Transverse colon (tissue), 4 donors: ENCODE measurements at regions not wholly inside any gene's neighbourhood (a gene's known extent, or its start where the extent isn't known, plus 50 kb on each side); places are given as distances from the start of the nearest gene placed in this dataset.

Experiments used
- DNase-seq: peaks from one replicate; pipeline ENCODE4 v3.0.0-alpha.2; 2019
- H3K27ac ChIP-seq, 4 donors: fragments of 200-600 bp; sonication (generic); 2 replicates each; pipeline ENCODE4 v1.5.1; 2016 to 2018; ENCODE audit warnings: inconsistent platforms in 4 of 4
- H3K27me3 ChIP-seq: fragments of 200-600 bp; sonication (generic); 2 replicates; pipeline ENCODE4 v1.5.1; 2017; ENCODE audit warnings: inconsistent platforms
- H3K36me3 ChIP-seq, 4 donors: fragments of 200-600 bp; sonication (generic); 2 replicates each; pipeline ENCODE4 v1.5.1; 2017 to 2019; ENCODE audit warnings: inconsistent platforms in 4 of 4
- H3K4me1 ChIP-seq, 4 donors: fragments of 200-600 bp; sonication (generic); 2 replicates each; pipeline ENCODE4 v1.5.1; 2017 to 2020; ENCODE audit warnings: inconsistent platforms in 4 of 4
- H3K4me3 ChIP-seq, 4 donors: fragments of 200-600 bp; sonication (generic); 1 replicate in 1 of 4; 2 replicates in 3 of 4; pipeline versions ENCODE4 v1.5.1 to v1.6.1; 2017 to 2019; ENCODE audit warnings: inconsistent platforms in 4 of 4
- H3K9me3 ChIP-seq, 2 donors: fragments of 200-600 bp; sonication (generic); 2 replicates each; pipeline ENCODE4 v1.5.1; 2017 to 2019; ENCODE audit warnings: inconsistent platforms in 2 of 2
- EP300 ChIP-seq: sonication (generic); formaldehyde crosslinking; IDR thresholded peaks from one replicate; pipeline ENCODE4 v1.6.1; 2017; ENCODE audit warnings: antibody characterized with exemption, low read depth
- POLR2A ChIP-seq: fragments of 450-650 bp; IDR thresholded peaks from one replicate; pipeline ENCODE4 v1.6.1; 2016; ENCODE audit warnings: antibody characterized with exemption, mild to moderate bottlenecking, moderate library complexity
- POLR2AphosphoS5 ChIP-seq, 3 donors: sonication (generic); formaldehyde crosslinking; IDR thresholded peaks; one replicate each; pipeline ENCODE4 v1.6.1; 2016; ENCODE audit warnings: antibody characterized with exemption in 3 of 3
- WGBS, 2 donors: methylation state at CpG; one replicate each; pipeline ENCODE4 v1.1.5; 2018; ENCODE audit warnings: low coverage in 1 of 2; 5-methylcytosine and 5-hydroxymethylcytosine counted together
- in situ Hi-C, 4 donors: fragments of 200-750 bp; cut with MboI; loops; one replicate each; pipeline versions ENCODE4 v1.15.0 to v1.15.1; 2017; ENCODE audit warnings: low sequenced_read_pairs in 3 of 4, low pct_ligation_motif_present in 1 of 4, low pct_unique_long_range_greater_than_20kb in 1 of 4
- intact Hi-C: fragments of 100-400 bp; cut with DNase I; formaldehyde crosslinking; loops from one replicate; pipeline ENCODE4 v1.15.1; 2023; ENCODE audit warnings: low total_unique reads
- TF ChIP-seq, protein P1 (sequence below), 5 experiments: fragments of 200-600 bp in 3 of 5; fragments of 450-650 bp in 2 of 5; sonication (generic) in 3 of 5; IDR thresholded peaks; 1 replicate in 2 of 5; 2 replicates in 3 of 5; pipeline ENCODE4 v1.5.1; 2016 to 2017; ENCODE audit warnings: antibody characterized with exemption in 5 of 5, inconsistent platforms in 3 of 5, mild to moderate bottlenecking in 2 of 5, moderate library complexity in 1 of 5

DNA sequence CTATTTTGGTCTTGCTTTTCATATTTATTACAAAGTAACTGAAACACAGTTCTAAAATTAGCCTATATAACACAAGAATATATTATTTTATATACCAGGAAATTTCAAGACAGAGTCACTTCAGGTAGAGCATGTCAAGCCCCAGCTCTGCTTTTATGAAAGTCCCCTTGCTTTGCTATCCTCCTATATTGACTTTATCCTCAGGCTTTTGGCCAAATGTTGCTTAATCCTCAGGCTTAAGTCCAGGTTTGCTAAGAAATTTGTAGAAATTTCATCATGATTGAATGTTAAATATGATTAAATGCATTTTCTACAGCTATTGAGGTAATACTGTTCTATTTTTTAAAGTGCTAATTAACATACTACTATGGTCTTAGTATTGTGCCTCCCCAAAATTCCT lies 227.6 kb downstream of the FZD1 start:
- Histone ChIP-seq H3K27me3 (no peaks in the 10 kb centered on the region), H3K4me3 (no peak overlapping the region), H3K4me1 (no peaks in the 10 kb centered on the region), H3K36me3 (no peaks in the 10 kb centered on the region), H3K27ac (no peak overlapping the region), H3K9me3 (no peaks in the 10 kb centered on the region)
- DNase-seq, result no peak
- TF ChIP-seq EP300 (no peak), POLR2AphosphoS5 (IDR thresholded peaks at IDR 0.05) (no peak), POLR2A (no peak)
- TF ChIP-seq, protein P1, sequence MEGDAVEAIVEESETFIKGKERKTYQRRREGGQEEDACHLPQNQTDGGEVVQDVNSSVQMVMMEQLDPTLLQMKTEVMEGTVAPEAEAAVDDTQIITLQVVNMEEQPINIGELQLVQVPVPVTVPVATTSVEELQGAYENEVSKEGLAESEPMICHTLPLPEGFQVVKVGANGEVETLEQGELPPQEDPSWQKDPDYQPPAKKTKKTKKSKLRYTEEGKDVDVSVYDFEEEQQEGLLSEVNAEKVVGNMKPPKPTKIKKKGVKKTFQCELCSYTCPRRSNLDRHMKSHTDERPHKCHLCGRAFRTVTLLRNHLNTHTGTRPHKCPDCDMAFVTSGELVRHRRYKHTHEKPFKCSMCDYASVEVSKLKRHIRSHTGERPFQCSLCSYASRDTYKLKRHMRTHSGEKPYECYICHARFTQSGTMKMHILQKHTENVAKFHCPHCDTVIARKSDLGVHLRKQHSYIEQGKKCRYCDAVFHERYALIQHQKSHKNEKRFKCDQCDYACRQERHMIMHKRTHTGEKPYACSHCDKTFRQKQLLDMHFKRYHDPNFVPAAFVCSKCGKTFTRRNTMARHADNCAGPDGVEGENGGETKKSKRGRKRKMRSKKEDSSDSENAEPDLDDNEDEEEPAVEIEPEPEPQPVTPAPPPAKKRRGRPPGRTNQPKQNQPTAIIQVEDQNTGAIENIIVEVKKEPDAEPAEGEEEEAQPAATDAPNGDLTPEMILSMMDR (IDR thresholded peaks at IDR 0.05), result no peak
- in situ Hi-C loops (no loop called here), intact Hi-C loops (no loop called here)

DNA sequence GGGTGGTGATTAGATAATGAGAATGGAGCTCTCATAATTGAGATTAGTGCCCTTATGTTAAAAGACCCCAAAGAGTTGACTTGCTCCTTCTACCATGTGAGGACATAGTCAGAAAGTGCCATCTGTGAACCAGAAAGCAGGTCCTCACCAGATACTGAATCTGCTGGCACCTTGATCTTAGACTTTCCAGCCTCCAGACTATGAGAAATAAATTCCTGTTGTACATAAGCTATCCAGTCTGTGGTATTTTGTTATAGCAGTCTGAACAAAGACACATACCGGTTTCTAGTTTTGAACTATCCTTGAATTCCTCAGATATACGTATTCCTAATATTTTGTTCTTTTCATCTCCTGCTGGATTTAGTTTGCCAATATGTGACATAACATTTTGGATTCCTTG lies 228.1 kb downstream of the FZD1 start:
- H3K27me3 ChIP-seq, result no peaks in the 10 kb centered on the region
- intact Hi-C loops, result no loop called here
- H3K9me3 ChIP-seq, result peaks cover 0 to 3% of the 10 kb centered on the region in 2 donors
- in situ Hi-C loops, result no loop called here
- no peak for DNase-seq
- TF ChIP-seq POLR2A (no peak), EP300 (no peak), POLR2AphosphoS5 (IDR thresholded peaks at IDR 0.05) (no peak)
- TF ChIP-seq, protein P1 (IDR thresholded peaks at IDR 0.05), result no peak
- H3K36me3 ChIP-seq, result no peaks in the 10 kb centered on the region
- 93 to 100% methylated on average over 2 of the region's 2 CpGs for WGBS, 2 donors
- H3K4me1 ChIP-seq, result no peaks in the 10 kb centered on the region
- H3K27ac ChIP-seq, result no peak overlapping the region
- no peak overlapping the region for H3K4me3 ChIP-seq

DNA sequence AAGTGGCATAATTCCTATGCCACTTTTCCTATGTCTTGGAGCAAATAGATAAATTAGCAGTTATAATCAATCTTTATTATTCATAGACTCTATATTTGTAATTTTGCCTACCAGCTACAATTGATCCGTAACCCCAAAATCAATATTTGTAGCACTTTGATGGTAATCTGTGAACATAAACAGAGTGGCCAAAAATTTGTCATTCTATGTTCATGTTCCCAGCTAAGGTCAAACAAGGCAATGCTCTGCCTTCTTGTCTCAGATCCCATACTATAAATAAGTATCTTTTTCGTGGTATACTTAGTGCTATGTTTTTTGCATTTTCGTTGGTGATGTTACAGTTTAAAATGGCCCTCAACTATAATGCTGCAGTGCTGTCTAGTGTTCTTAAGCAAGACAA lies 228.5 kb downstream of the FZD1 start:
- WGBS, 2 donors, result 77 to 85% methylated on average over 3 of the region's 3 CpGs
- intact Hi-C loops, result no loop called here
- in situ Hi-C loops, result no loop called here
- H3K27ac ChIP-seq, result no peak overlapping the region
- no peak for DNase-seq
- no peaks in the 10 kb centered on the region for H3K27me3 ChIP-seq
- no peaks in the 10 kb centered on the region for H3K4me1 ChIP-seq
- no peaks in the 10 kb centered on the region for H3K36me3 ChIP-seq
- H3K4me3 ChIP-seq, result no peak overlapping the region
- no peak for TF ChIP-seq POLR2A
- TF ChIP-seq, protein P1 (IDR thresholded peaks at IDR 0.05), result no peak
- peaks cover 0 to 3% of the 10 kb centered on the region in 2 donors for H3K9me3 ChIP-seq

DNA sequence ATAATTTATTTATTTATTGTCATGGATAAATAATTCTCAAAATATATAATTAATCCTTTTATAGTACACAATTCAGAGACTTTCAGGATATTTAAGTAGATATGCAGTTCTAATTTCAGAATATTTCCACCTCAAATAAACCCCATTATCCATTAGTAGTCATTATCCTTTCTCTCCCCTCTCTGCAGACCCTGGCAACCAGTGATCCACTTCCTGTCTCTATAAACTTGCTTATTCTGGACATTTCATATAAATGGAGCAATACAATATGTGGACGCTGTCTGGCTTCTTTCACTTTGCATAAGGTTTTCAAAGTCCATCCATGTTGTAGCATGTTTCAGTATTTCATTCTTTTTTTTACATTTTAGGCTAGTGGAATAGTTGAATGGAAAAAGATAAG lies 230.2 kb downstream of the FZD1 start:
- H3K9me3 ChIP-seq, result peaks cover 3% of the 10 kb centered on the region in 2 donors
- in situ Hi-C loops, result no loop called here
- H3K4me3 ChIP-seq, result no peak overlapping the region
- H3K27ac ChIP-seq, result no peak overlapping the region
- WGBS, 2 donors, result 88% methylated on average over 1 of the region's 1 CpG
- no peaks in the 10 kb centered on the region for H3K36me3 ChIP-seq
- intact Hi-C loops, result no loop called here
- H3K27me3 ChIP-seq, result no peaks in the 10 kb centered on the region
- TF ChIP-seq POLR2A, result no peak
- TF ChIP-seq, protein P1 (IDR thresholded peaks at IDR 0.05), result no peak
- TF ChIP-seq POLR2AphosphoS5 (IDR thresholded peaks at IDR 0.05), result no peak
- TF ChIP-seq EP300, result no peak
- no peaks in the 10 kb centered on the region for H3K4me1 ChIP-seq
- no peak for DNase-seq
